ENCODE measurements at regions not wholly inside any gene's neighbourhood (a gene's known extent, or its start where the extent isn't known, plus 50 kb on each side); places are given as distances from the start of the nearest gene placed in this dataset.

- no peak overlapping the region for H3K27ac ChIP-seq
- DNase-seq, result no peak
- no peaks in the 10 kb centered on the region for H3K9me3 ChIP-seq
- TF ChIP-seq CTCF (IDR thresholded peaks at IDR 0.05) (no peak), POLR2A (IDR thresholded peaks at IDR 0.05) (no peak)
- peaks cover 0 to 8% (median 0%) of the 10 kb centered on the region in 3 donors for H3K4me1 ChIP-seq
- no peaks in the 10 kb centered on the region for H3K27me3 ChIP-seq
- intact Hi-C loops (cut with DNase I), result no loop called here
- no peak overlapping the region for H3K4me3 ChIP-seq
- 80 to 81% methylated on average over 1 of the region's 1 CpG for WGBS, 2 donors
- H3K36me3 ChIP-seq, result no peaks in the 10 kb centered on the region
Measured at GRCh38 chr3:18648868-18649462, 223.8 kb upstream of the SATB1 start.

DNA sequence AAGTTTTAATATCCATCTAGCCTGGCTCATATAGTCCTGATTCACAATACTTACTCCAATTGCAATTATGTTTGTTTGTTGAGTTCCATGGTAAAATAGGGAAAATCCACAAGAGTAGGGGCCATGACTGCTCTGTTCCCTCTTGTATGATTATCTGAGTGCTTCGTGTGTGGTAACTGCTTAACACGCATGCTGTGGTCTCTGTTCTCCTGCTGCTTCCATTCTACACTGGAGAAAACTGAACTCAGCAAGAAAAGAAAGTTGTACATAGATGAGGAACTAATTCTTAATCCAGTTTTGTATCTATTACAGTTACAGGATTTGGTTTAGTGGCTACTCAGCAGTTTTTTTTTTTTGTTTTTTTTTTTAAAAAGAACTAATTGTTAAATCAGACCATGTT lies 223.0 kb upstream of the SATB1 start:
- Histone ChIP-seq H3K27me3 (no peaks in the 10 kb centered on the region), H3K4me3 (no peak overlapping the region), H3K36me3 (no peaks in the 10 kb centered on the region), H3K9me3 (no peaks in the 10 kb centered on the region), H3K27ac (no peak overlapping the region), H3K4me1 (peaks cover 0 to 8% (median 0%) of the 10 kb centered on the region in 3 donors)
- intact Hi-C loops (cut with DNase I), result no loop called here
- WGBS, 2 donors, result 75 to 77% methylated on average over 2 of the region's 2 CpGs
- TF ChIP-seq CTCF (IDR thresholded peaks at IDR 0.05) (no peak), POLR2A (IDR thresholded peaks at IDR 0.05) (no peak)
- no peak for DNase-seq

DNA sequence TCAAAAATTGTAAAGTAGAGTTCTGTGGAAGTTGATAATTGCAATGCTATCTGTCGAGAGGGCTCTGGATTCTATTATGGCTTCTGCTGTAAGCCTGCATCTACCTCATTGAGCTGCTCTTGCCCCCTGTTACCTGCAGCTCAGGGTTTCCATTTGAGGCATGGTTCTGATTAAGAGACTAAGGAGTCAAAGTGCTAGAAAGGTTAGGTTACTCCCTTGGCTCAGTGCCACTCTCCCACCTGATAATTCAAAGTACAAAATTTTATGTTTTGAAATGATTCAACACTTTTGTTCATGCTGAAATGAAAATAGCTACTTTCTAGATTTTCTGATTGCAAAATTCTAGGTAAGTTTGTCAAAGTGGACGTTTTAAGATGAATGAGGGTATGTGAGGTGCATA lies 220.5 kb upstream of the SATB1 start:
- H3K27ac ChIP-seq, result no peak overlapping the region
- intact Hi-C loops (cut with DNase I), result no loop called here
- no peaks in the 10 kb centered on the region for H3K36me3 ChIP-seq
- no peak for TF ChIP-seq POLR2A (IDR thresholded peaks at IDR 0.05)
- TF ChIP-seq CTCF (IDR thresholded peaks at IDR 0.05), result no peak
- no peak overlapping the region for H3K4me3 ChIP-seq
- no peaks in the 10 kb centered on the region for H3K4me1 ChIP-seq
- WGBS, 2 donors, result 51 to 64% methylated on average over 2 of the region's 2 CpGs
- no peaks in the 10 kb centered on the region for H3K9me3 ChIP-seq
- DNase-seq, result no peak
- peaks cover 0 to 3% (median 0%) of the 10 kb centered on the region in 4 donors for H3K27me3 ChIP-seq

- no peak for DNase-seq
- Histone ChIP-seq H3K27me3 (peaks cover 0 to 3% (median 0%) of the 10 kb centered on the region in 4 donors), H3K4me3 (no peak overlapping the region), H3K9me3 (no peaks in the 10 kb centered on the region), H3K27ac (no peak overlapping the region), H3K36me3 (no peaks in the 10 kb centered on the region), H3K4me1 (no peaks in the 10 kb centered on the region)
- intact Hi-C loops (cut with DNase I), result no loop called here
- TF ChIP-seq POLR2A (IDR thresholded peaks at IDR 0.05) (no peak), CTCF (IDR thresholded peaks at IDR 0.05) (no peak)
- 53 to 83% methylated on average over 3 of the region's 3 CpGs for WGBS, 2 donors
Measured at GRCh38 chr3:18643281-18643680, 218.1 kb upstream of the SATB1 start.

DNA sequence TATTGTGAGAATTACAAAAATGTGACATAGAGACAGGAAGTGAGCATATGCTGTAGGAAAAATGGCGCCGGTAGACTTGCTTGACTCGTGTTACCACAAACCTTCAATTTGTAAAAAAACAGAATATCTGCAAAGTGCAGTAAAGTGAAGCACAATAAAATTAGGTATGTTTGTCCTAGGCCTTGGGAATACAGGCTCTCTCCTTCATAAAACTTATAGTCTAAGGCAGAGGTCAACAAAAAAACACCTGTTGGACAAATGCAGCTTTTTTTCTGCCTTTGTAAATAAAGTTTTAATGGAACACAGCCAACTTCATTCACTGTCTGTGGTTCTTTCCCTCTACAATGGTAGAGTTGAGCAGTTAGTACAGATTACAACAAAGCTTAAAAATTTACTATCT lies 216.8 kb upstream of the SATB1 start:
- Histone ChIP-seq H3K4me1 (no peaks in the 10 kb centered on the region), H3K4me3 (no peak overlapping the region), H3K36me3 (no peaks in the 10 kb centered on the region), H3K27ac (no peak overlapping the region), H3K9me3 (no peaks in the 10 kb centered on the region), H3K27me3 (peaks cover 0 to 3% (median 0%) of the 10 kb centered on the region in 4 donors)
- TF ChIP-seq CTCF (IDR thresholded peaks at IDR 0.05) (no peak), POLR2A (IDR thresholded peaks at IDR 0.05) (no peak)
- DNase-seq, result no peak
- 82 to 85% methylated on average over 3 of the region's 3 CpGs for WGBS, 2 donors
- intact Hi-C loops (cut with DNase I), result no loop called here

All from esophagus squamous epithelium (tissue), 5 donors.